AG09319 (cell line): ENCODE measurements at regions not wholly inside any gene's neighbourhood (a gene's known extent, or its start where the extent isn't known, plus 50 kb on each side); places are given as distances from the start of the nearest gene placed in this dataset.

Experiments used
- DNase-seq: peaks from one replicate; pipeline ENCODE4 v3.0.0-alpha.2; 2010; ENCODE audit warnings: low read depth; ENCODE audit errors: extremely low read depth
- CTCF ChIP-seq: IDR thresholded peaks from 2 replicates; pipeline ENCODE4 v1.5.1; 2011; ENCODE audit warnings: low read depth, mild to moderate bottlenecking, inconsistent platforms, low read length, moderate library complexity

GRCh38 chr2:145323512-145323911 lies 803.6 kb upstream of the ZEB2 start:
- TF ChIP-seq CTCF, result no peak
- no peak for DNase-seq

GRCh38 chr2:145321344-145321743 lies 801.4 kb upstream of the ZEB2 start:
- TF ChIP-seq CTCF, result no peak

GRCh38 chr2:145316496-145316895 lies 796.6 kb upstream of the ZEB2 start:
- no peak for DNase-seq
- TF ChIP-seq CTCF, result no peak

More at GRCh38 chr2:145321344-145321743, 801.4 kb upstream of the ZEB2 start:
- DNase-seq, result no peak

- no peak for DNase-seq
- no peak for TF ChIP-seq CTCF
Observed at GRCh38 chr2:145315053-145315452, 795.1 kb upstream of the ZEB2 start.

- DNase-seq, result no peak
Observed at GRCh38 chr2:145314119-145314633, 794.3 kb upstream of the ZEB2 start.

GRCh38 chr2:145305889-145306288 lies 786.0 kb upstream of the ZEB2 start:
- no peak for TF ChIP-seq CTCF
- DNase-seq, result no peak

More at GRCh38 chr2:145314119-145314633, 794.3 kb upstream of the ZEB2 start:
- TF ChIP-seq CTCF, result no peak

GRCh38 chr2:145304501-145304900 lies 784.6 kb upstream of the ZEB2 start:
- TF ChIP-seq CTCF, result no peak
- no peak for DNase-seq
